Anterior cingulate cortex (tissue), 58 donors: ENCODE measurements at regions not wholly inside any gene's neighbourhood (a gene's known extent, or its start where the extent isn't known, plus 50 kb on each side); places are given as distances from the start of the nearest gene placed in this dataset.
"Not testable (repeated sequence)": the region's sequence is repeated elsewhere in the genome, so short reads cannot be mapped to it uniquely, and the experiment has no call there.

ENCODE experiments used
- DNase-seq, 58 donors: peaks; one replicate each; lab custom pipeline; 2025; lab: John Stamatoyannopoulos, UW

DNA sequence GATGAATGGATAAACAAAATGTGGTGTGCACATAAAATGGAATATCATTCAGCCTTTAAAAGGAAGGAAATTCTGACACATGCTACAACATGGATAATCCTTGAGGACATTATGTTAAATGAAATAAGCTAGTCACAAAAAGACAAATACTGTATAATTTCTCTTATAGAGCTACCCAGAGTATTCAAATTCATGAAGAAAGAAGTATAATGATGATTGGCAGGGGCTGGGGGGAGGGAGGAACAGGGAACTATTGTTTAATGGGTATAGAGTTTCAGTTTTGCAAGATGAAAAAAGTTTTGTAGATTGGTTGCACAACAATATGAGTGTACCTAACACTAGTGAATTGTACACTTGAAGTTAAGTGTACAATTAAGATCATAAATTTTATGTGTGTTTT, 153.9 kb upstream of the STK26 start:
- DNase-seq, result no peak

DNA sequence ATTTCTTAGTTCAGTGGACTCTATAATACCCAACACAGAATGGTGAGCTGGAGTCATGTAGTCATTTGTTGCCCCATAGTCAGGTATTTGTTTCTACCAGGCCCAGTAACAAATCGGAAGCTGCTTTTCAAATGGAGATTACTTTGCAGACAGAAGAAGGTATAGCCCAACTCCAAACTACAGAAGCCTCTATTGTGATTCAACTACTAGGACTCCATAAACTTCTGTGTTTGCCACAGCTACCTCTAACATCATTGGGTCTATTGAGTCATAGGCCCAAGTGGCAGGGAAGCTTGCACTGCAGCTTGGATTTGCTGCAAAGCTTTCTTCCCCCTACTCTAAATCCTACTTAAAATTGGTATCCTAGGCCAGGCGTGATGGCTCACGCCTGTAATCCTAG, 148.8 kb upstream of the STK26 start:
- DNase-seq, result no peak

DNA sequence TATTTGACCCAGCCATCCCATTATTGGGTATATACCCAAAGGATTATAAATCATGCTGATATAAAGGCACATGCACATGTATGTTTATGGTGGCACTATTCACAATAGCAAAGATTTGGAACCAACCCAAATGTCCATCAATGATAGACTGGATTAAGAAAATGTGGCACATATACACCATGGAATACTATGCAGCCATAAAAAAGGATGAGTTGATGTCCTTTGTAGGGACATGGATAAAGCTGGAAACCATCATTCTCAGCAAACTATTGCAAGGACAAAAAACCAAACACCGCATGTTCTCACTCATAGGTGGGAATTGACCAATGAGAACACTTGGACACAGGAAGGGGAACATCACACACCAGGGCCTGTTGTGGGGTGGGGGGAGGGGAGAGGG, 147.3 kb upstream of the STK26 start:
- DNase-seq, result not testable (repeated sequence)

DNA sequence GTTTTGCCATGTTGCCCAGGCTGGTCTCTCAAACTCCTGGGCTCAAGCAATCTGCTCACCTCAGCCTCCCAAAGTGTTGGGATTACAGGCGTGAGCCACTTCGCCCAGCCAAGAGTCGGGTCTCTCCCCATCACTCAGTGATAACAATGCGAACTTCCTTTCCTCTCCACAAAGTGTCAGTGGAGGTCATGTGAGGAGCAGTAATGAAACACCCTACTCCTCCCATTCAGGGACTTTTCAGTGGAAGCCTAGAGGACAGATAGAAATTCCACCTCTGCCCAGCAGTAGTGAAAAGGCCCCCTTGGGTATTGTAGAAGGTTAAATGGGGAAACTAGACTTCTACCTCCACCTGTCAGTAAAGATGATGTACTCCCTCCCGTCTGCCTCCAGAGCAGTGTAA, 141.9 kb upstream of the STK26 start:
- no peak for DNase-seq

DNA sequence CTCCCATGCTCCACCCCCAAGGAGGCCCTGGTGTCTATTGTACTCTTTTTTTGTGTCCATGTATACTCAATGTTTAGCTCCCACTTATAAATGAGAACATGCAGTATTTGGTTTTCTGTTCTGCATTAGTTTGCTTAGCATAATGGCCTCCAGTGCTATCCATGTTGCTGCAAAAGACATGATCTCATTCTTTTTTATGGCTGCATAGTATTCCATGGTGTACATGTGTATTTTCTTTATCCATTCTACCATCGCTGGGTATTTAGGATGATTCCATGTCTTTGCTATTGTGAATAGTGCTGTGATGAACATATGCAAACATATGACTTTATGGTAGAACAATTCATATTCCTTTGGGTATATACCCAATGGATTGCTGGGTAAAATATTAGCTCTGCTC, 138.1 kb upstream of the STK26 start:
- not testable (repeated sequence) for DNase-seq

DNA sequence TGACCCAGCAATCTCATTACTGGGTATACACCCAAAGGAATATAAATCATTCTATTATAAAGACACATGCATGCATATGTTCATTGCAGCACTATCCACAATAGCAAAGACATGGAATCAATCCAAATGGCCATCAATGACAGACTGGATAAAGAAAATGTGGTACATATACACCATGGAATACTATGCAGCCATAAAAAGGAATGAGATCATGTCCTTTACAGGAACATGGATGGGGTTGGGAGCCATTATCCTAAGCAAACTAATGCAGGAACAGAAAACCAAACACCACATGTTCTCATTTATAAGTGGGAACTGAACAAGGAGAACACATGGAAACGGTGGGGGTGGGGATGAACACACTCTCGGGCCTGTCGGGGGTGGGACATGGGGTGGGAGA, 129.2 kb upstream of the STK26 start:
- DNase-seq, result not testable (repeated sequence)

DNA sequence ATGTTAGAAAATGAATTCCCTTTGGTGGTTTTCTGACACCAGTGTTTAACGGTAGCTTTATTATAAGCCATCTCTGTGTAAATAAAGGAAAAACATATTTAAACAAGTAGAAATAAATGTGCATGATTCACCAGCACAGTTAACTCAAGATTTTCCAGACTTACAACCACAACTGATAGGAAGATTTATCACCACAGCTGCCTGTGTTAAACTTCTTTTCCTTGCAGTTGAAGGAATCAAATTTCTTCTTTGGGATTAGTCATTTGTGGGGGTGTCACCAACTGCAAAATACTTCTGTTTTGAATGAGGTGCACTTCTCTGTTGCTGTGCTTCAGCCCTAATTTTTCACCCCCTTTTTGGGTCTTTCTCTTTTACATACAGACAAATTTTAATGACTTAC, 128.1 kb upstream of the STK26 start:
- no peak for DNase-seq

DNA sequence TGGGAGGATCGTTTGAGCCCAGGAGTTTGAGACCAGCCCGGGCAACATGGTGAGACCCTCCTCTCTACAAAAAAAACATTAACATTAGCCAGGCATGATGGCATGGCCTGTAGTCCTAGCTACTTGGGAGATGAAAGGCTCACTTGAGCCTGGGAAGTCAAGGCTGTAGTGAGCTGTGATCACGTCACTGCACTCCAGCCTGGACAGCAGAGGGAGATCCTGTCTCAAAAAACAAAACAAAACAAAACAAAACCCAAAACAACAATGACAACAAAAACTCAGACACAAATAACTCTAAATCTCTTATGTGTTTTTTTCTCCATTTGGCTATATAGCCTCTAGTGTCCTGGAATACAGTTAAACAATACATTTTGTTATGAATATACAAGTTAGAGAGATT, 127.3 kb upstream of the STK26 start:
- no peak for DNase-seq

DNA sequence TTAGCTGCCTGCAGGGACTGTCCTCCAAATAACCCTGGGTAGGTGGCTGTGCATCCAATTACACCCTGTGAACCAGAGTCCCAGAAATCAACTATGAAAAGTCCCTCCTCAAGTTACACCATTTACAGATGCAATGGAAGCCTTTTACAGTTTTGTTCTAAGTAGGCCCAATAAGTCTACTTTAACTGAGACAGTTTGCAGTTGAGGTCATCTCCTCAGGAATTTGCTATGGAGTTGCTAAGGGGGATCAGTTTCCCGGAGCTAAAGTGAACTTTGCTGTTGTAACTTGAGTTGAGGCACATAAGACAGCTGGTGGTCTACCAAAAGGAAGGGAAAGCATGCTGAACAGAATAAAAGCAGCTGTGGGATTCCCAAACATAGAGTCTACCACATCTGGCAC, 121.6 kb upstream of the STK26 start:
- no peak for DNase-seq

DNA sequence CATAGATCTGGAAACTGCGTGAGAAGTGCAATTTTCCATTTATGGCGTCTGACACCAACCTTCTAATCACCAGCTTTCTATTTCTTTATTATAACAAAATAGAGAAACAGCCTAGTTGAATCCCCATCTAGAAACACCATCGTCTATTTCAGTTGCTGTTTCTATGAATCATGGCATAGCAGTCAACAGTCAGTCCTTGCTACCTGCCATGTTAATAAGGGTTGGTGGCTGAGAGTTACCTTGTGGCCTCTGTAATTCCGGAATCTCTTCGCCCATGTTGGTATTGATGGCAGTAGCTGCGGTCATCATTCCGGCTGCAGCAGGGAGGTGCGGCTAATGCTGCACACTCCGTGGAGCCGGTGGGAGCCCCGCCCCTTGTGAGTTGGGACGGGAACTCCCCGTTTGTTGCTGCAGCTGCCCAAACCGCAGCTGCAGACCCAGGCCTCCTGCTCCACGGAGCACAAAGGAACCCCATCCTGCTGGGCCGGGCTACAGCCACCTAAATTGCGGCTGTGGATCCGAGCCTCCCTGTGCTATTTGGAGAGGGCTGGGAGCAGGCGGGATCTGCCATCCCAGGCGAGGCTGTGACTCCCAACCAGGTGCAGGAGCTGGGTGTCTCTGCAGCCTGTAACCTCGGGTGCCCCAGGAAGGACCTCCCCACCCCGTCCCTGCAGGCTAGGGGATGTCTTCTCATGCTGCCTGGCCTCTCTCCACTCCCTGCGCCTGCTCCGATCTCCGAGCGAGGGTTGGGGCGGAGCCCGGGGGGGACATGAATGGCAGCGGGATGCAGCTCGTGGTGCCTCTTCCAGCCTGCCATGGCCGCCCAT, 115.4 kb upstream of the STK26 start:
- DNase-seq, result no peak

DNA sequence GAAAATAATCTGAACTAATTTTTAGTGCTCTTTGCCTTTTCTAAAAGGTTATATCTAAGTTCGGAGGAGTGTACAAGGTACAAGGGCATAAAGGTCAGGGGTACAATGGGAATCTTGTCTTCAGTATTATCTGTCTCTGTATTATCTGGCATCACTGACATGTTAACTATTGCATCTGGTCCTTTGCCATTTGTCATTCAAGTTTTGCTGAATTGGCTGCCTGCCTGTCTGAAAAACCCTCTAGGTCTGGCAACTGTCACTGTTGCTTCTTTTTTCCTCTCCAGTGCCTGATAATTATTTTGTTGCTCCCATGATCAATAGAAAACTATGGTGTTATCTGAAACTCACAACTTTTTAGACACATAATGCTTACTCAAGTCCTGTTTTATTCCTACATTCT, 112.5 kb upstream of the STK26 start:
- DNase-seq, result no peak

DNA sequence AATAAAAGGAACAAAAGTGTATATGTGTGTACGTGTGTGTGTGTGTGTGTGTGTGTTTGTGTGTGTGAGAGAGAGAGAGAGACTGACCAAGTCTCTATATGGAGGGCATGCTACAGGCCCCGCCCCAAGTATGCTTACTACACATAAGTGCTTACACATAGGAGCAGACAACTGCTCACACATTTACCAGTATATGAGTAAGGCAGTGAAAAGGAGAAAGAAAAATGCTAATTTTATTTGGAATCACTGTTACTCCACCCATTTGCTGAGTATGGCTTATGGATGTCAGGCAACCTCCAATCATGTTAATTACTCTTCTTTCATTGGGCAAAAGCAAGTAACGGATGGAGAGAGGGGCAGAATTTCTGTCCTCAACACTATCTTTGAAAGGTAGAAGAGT, 107.6 kb upstream of the STK26 start:
- DNase-seq, result no peak

DNA sequence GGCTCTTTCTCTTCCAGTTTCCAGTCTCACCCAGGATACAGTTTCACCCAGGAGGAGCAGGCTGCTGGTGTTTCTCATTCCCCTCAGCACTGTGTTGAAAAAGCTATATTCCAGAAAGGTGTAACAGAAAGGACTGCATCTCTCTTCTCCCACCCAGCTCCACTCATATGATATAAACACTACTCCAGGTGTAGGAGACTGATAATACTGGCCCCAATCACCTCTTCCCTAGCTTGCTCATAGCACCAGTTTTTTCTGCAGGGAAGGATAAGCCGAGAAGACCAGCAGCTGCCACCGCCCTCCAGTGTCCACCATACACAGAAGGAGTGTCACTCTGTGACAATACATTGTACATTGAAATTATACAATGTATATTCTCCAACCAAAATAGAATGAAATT, 105.5 kb upstream of the STK26 start:
- no peak for DNase-seq

DNA sequence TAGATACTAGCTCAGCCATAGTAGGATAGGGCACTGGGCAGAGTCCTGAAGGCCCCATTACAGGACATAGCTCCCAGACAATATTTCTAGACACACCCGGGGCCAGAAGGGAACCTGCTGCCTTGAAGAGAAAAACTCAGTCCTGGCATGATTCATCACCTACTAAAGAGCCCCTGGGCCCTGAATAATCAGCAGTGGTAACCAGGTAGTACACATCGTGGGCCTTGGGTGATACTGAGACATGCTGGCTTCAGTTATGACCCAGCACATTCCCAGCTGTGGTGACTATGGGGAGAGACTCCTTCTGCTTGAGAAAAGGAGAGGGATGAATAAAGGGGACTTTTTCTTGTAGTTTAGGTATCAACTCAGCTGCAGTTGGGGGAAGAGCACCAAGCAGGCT, 104.3 kb upstream of the STK26 start:
- no peak for DNase-seq

DNA sequence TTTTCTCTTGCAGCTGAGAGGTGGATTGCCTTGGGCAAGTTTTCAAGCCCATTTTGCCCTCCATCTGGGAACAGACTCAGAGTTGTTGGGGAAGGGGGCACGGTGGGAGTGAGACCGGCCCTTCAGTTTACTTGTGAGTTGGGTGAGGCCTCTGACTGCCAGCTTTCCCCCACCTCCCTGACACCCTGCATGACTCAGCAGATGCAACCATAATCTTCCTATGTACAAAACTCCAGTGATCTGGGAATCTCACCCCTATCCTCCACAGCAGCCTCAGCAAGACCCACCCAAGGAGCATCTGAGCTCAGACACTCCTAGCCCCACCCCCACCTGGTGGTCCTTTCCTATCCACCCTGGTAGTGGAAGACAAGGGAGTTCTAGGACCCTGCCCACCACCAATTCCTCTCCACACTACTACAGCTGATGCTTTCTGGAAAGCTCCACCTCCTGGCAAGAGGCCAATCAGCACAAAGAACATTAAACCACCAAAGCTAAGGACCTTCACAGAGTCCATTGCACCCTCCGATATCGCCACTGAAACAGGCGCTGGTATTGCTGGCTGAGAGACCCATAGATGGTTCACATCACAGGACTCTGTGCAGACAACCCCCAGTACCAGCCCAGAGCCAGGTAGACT, 99.4 kb upstream of the STK26 start:
- no peak for DNase-seq

DNA sequence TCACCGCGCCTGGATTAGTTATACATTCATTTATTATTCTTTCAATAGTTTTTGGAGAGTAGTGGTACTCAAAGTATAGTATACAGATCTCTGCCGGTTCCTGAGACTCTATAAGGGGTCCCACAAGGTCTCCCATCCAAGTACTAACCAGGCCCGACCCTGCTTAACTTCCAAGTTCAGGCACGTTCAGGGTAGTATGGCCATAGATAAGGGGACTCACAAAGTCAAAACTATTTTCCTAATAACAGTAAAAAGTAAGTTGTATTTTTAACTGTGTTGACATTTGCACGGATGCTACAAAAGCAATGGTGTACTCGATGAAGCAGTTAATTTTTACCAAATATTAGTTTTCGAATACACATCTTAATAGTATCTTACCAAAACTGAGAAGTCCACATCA, 84.4 kb upstream of the STK26 start:
- no peak for DNase-seq

DNA sequence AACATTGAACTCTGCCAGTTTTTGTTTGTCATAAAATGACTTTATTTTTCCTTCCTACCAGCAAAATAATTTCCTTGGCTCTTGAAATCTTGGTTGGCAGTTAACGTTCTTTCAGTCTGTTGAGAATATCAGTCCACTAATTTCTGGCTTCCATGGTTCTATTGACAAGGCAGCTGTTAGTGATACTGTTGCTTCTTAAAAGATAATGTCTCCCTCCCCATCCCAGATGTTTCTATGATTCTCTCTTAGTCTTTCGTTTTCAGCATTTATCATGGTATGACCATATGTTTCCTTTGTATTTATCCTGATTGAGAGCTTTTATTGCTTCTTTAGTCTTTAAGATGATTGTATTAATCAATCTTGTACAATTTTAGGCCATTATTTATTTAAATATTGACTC, 81.1 kb upstream of the STK26 start:
- no peak for DNase-seq

DNA sequence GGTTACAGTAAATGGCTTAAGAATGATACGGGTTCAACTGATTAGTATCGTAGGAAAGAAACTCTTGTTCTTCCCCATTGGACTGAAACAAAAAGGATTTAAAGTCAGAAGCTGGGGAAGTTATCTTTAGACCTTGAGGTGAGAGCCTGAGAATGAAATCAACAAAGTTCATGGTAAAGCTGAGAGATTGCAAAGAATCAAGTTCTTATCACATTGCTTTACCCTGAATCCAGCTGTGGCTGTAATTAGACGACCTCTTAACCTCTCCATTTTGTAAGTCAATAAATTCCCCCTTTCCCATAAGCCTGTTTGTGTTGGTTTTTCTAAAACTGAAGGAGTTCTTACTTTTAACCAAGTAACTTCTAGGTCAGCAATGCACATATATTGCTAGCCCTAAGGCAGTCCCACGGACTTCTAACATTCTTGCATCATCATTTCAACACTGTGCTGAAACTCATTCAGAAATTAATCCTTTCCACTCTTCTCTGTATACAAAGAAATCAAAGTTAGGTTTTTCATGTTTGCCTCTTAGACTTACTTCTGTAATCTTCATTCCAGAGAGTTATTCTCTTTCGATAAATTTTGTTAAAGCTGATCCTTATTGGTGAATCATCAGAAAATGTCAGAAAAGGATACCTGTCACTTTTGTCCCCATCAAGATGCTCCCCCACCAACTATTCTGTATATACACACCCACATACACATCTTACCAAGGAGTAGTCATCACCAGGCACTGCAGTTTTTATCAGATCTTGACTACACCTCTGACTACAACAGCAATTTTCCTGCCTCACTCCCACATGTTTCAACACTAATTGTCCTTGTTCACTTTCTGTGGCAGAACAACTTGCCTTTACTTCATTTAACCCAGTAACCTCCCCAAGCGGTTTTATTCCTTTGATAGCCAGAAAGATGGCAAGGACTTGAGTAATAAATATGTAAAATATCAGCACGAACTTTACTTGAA, 77.9 kb upstream of the STK26 start:
- no peak for DNase-seq

DNA sequence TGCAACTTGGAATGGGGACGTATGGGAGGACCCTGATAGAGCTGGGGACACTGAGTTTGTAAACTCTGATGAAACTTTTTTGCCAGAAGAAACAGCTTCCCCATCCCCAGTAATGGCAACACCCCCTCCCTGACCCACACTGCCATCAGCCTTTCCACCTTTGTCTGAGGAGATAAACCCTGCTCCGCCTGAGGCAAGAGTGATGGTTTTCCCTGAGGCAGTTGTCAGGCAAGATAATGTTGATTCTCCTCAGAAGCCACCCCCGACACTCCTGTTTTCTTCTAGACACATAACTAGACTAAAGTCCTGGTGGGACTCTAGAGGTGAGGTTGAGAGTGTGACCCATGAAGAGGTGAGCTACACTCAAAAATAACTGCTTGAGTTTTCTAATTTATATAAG, 71.9 kb upstream of the STK26 start:
- DNase-seq, result no peak

DNA sequence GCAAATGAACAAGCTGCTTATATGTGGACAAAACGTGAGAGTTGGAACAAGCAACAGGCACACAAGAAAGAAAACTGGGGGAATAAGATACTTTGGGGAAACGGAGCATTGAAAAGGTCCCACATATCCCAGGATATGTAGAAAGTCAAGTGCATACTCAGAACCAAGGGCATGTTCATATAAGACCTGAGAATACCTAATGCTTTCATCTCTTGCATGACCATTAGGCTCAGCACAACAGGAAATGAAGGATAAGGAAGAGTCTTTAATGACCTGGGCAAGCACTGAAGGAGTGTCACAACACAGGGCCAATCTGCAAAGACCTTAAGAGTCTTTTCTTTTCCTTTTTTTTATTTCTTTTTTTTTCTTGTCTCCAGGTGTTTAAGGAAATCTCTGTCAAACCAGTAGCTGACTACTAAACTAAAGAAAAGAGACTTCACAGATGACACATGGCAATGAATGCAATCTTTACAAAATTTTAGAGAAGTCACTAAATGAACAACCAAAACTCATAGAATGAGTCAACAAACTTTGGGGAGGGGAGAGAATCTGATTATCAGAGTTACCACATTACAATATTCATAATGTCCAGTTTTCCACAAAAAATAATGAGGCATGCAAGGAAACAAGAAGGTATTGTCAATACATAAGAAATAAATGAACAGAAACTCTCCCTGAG, 67.9 kb upstream of the STK26 start:
- no peak for DNase-seq

DNA sequence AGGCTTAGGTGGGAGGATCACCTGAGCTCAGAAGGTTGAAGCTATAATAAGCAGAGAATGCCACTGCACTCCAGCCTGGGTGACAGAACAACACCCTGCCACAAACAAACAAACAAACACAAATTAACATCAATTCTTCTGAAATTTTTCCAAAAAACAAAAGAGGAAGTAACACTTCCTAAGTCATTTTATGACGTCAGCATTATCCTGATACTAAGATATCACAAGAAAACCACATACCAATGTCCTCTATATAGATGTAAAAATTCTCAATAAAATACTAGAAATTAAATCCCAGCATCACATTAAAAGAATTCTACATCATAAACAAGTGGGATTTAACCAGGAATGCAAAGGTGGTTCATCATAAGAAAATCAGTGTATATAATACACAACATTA, 64.4 kb upstream of the STK26 start:
- no peak for DNase-seq
